Stimulated activated CD4-positive, alpha-beta T cell treated with anti-CD3 and anti-CD28 coated beads, Interleukin-1b, Interleukin-23, amount 100 ng/mL, for 24 hours (primary cell): ENCODE measurements at regions not wholly inside any gene's neighbourhood (a gene's known extent, or its start where the extent isn't known, plus 50 kb on each side); places are given as distances from the start of the nearest gene placed in this dataset.

Experiments used
- DNase-seq, 4 experiments: peaks; one replicate each; pipeline ENCODE4 v3.0.0-alpha.2; 2020; ENCODE audit warnings: low read depth in 4 of 4, low spot score in 1 of 4

DNA sequence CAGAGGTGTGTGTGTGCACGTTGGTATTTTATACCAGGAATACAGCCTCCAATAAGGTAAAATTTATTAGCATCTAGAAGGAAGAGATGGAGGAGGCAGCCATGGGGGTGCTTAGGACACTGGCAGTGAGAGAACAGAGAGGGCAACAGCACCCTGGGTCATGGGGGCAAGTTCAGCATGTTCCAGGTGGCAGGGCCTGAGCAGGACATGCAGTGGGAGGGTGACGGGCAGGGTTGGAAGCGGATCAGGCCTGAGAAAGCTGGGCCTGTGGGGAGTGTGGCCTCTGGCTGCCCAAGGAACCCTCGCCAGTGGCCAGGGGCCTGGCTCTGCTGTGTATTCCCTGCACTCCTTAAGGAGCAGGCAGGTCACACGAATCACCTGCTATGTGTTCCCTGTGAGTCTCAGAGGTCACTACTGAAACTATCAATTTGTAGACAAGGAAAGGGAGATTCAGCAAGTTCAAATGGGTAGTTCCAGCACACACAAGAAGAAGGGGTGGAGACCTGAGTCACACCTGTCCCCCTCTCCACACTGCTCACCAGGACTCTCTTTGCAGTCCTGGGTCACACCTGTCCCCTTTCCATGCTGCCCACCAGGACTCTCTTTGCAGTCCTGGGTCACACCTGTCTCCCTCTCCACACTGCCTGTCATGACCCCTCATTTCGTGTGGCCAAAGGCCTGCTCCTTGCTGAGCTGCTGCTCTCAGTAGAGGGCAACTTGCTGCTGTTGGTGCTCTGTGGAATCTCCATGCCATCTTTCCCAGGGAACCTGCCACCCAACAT is 463.9 kb upstream of the HS6ST1 start:
- DNase-seq = no peak

GRCh38 chr2:128783193-128783671 is 464.6 kb upstream of the HS6ST1 start:
- no peak for DNase-seq

DNA sequence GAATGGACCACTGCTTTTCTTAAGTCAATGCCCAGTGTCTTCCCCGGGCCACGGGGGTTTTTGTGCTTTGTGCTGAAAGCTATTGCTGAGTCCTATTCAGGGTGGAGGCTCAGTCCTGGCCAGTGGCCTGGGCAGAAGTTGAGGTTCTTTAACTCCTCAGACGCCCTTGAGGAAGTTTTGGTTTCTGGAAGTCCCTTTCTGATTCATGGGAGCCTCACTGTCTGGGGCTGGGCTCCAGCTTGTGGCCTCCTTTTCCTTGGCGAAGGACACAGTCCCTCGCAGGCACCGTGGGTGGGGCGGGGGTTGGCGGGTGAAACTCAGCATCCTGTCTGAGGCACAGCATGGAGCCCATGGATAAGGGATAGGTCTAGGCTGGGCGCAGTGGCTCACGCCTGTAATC is 465.2 kb upstream of the HS6ST1 start:
- no peak for DNase-seq

GRCh38 chr2:128784626-128785306 is 466.1 kb upstream of the HS6ST1 start:
- DNase-seq = no peak

DNA sequence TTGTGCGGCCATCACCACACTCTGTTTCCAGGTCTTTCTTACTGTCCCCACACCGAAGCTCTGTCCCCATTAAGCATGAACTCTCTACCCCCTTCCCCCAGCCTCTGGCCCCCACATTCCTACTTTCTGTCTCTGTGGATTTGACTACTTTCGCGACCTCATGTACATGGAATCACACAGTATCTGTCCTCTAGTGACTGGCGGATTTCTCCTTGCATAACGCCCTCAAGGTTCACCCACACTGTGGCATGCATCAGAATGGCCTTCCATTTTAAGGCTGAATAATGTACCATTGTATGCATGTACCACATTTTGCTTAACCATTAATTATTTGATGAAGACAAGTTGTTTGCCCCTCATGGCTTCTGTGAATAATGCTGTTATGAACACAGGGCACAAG is 467.6 kb upstream of the HS6ST1 start:
- no peak for DNase-seq

- DNase-seq = no peak
Measured at GRCh38 chr2:128786741-128787478, 468.2 kb upstream of the HS6ST1 start.

- no peak for DNase-seq
Measured at GRCh38 chr2:128787616-128788015, 468.9 kb upstream of the HS6ST1 start.

GRCh38 chr2:128788636-128789220 is 470.1 kb upstream of the HS6ST1 start:
- no peak for DNase-seq

DNA sequence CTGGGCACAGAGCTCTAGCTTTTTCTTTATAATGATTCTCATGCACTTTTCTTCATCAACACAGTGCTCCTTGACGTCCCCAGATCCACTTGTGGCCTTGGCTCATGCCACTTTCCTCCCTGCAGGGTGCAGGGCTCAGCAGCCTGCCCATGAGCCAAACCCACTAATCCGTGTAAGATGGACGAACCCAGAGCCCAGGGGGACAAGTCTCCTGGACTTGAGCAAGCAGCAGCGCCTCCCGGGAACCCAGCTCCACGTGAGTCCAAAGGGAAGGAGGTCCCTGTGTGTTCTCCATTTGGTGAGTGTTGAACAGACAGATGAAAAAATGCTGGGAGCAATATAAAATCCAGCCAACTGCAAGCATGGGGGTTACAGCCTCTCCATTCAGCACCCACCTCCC is 470.6 kb upstream of the HS6ST1 start:
- no peak for DNase-seq

DNA sequence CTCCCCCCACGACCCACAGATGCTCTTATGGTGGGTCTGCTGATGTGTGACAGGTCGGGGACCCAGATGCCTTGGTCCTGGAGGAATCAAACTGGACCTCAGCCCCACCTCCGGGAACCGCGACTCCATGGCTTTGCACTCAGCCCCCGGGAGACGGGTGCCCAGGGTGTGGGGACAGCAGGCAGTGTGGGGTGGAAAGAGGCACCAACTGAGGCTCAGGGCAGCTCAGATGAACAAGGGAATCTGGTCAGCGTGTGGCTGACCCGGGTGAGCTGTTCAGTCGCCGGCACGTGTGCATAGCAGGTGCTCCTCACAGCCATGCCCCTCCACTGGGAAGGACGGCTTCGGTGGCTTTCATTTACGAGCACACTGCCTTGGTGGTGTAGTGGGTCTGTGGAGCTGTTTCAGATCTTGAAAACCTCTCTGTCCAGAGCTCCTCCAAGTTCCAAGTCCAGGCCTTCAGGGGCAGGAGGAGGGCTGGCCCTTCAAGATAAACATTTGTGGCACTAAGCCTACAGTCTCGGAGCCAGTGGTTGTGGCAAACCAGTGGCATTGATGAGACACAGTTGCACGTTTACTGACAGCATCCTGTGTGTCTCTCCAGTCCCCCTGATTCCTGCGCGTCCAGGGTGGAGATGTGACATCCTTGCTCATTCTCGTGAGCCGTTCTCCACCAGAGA is 471.2 kb upstream of the HS6ST1 start:
- no peak for DNase-seq

GRCh38 chr2:128790541-128791001 is 471.9 kb upstream of the HS6ST1 start:
- no peak for DNase-seq

DNA sequence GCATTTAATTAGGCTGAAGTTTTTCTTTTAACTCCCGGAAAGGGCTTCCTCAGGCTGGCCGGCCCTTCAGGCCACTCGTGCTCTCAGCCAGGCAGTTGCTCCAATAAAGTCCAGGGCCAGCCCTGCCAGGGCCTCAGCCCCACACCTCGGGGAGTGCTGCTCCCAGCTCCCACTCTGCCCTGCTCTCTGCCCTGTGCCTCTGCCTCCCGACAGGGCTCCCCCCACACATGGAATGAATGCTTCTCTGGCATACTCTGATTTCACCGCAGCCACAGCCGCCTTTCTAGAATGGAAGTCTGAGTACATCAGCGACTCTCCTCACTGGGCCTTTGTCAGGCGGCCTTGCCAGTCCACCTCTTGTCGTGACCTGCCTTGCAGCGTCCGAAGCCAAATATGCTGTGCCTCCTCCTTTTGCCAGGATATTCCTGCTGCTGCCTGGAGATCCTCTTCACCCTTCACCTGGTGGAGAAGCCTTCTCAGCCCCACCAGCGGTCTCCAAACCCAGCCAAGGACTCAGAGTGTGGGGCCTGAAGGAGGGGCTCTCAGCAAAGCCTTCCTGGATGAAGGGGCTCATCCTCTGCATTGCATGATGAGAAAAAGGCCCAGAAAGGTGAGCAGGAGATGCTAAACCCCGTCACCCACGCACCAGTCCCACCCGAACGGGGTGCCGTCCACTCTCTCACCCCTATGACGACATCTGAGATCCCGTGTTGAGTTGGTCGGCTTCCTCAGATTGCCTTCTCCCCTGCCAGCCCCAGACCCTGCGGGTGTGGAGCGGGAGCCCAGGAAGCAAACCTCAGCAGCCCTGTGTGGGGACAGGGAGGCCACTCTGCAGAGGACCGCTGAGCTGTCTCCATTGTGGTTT is 472.7 kb upstream of the HS6ST1 start:
- no peak for DNase-seq

DNA sequence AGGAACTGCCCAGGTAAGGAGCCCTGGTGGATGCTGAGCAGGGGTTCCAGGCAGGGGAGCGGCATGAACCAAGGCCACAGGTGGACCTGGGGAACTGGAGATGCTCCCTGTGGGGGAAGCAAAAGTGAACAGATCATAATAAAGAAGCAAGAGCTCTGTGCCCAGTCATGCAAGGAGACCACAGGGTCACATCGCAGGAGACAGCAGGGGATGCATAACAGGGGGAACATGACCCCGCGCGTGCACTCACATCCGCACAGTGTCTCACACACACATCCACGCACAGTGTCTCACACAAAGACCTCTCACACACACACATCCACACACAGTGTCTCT is 473.3 kb upstream of the HS6ST1 start:
- no peak for DNase-seq

DNA sequence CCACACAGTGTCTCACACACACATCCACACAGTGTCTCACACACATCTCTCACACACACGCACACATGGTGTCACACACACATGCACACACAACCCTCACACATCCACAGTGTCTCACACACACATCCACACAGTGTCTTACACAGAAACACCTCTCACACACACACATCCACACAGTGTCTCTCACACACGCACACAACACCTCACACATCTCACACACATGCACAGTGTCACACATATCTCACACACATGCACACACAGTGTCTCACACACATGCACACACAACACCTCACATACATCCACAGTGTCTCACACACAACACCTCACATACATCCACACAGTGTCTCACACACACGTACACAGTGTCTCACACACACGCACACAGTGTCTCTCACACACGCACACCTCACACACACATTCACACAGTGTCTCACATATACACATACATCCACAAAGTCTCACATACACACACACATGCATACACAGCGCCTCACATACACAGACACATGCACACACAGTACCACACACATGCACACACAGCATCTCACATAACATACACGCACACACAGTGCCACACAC is 473.9 kb upstream of the HS6ST1 start:
- DNase-seq = no peak

GRCh38 chr2:128793404-128793803 is 474.7 kb upstream of the HS6ST1 start:
- no peak for DNase-seq

GRCh38 chr2:128794285-128794684 is 475.6 kb upstream of the HS6ST1 start:
- DNase-seq = no peak

- no peak for DNase-seq
Measured at GRCh38 chr2:128796321-128796720, 477.7 kb upstream of the HS6ST1 start.

DNA sequence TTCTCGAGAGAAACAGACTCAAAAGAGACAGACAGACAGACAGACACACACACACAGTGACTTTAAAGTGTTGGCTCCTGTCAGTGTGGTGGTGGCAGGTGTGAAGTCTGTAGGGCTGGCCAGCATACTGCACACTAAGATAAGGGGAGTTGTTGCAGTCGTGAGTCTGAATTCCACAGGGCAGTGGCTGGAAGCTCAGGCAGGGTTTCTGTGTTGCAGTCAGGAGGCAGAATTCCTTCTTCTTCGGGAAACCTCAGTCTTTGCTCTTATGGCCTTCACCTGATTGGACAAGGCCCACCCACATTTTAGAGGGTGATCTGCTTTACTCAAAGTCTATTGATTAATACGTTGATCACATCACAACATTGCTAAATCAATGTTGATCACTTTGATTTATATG is 478.4 kb upstream of the HS6ST1 start:
- DNase-seq = no peak

- DNase-seq = no peak
Measured at GRCh38 chr2:128797533-128797932, 478.9 kb upstream of the HS6ST1 start.

DNA sequence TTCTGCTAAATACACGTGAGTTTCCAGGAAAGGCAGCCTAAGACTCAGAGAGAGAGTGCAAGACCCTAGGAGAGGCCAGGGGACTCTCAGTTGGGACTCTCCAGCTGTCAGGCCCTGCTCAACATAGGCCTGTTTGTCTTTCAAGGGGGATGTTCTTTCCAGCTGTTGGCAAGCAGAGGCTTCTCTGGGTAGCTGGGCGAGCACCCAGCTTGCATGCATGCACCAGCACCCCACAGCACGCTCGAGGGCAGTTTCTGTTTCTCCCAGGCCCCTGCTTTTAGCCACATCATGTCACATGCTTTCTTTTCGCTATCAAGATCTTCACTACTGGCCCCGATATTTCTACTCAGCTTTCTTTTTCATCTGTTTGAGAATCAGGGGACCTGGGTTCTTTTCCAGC is 479.3 kb upstream of the HS6ST1 start:
- no peak for DNase-seq
